MV-4-11 (cell line): ENCODE measurements at regions not wholly inside any gene's neighbourhood (a gene's known extent, or its start where the extent isn't known, plus 50 kb on each side); places are given as distances from the start of the nearest gene placed in this dataset.
"Not testable (repeated sequence)": the region's sequence is repeated elsewhere in the genome, so short reads cannot be mapped to it uniquely, and the experiment has no call there.

ENCODE experiments used
- DNase-seq: peaks from one replicate; lab custom pipeline; 2025; lab: John Stamatoyannopoulos, UW

- DNase-seq: no peak
Observed at GRCh38 chr1:173342736-173343135, 134.4 kb upstream of the PRDX6 start.

- no peak for DNase-seq
Observed at GRCh38 chr1:173344034-173344743, 132.9 kb upstream of the PRDX6 start.

GRCh38 chr1:173347282-173347818 lies 129.8 kb upstream of the PRDX6 start:
- no peak for DNase-seq

GRCh38 chr1:173352635-173353034 lies 124.5 kb upstream of the PRDX6 start:
- DNase-seq: not testable (repeated sequence)

- no peak for DNase-seq
Observed at GRCh38 chr1:173353350-173353749, 123.8 kb upstream of the PRDX6 start.

GRCh38 chr1:173354937-173355280 lies 122.2 kb upstream of the PRDX6 start:
- no peak for DNase-seq

- no peak for DNase-seq
Observed at GRCh38 chr1:173355281-173356031, 121.7 kb upstream of the PRDX6 start.

- DNase-seq: no peak
Observed at GRCh38 chr1:173356191-173356762, 120.9 kb upstream of the PRDX6 start.

- peak; percentile 61 for DNase-seq
Observed at GRCh38 chr1:173360487-173361063, 116.6 kb upstream of the PRDX6 start.

- no peak for DNase-seq
Observed at GRCh38 chr1:173362543-173362942, 114.6 kb upstream of the PRDX6 start.

- DNase-seq: no peak
Observed at GRCh38 chr1:173364827-173365226, 112.3 kb upstream of the PRDX6 start.

GRCh38 chr1:173365341-173365740 lies 111.8 kb upstream of the PRDX6 start:
- no peak for DNase-seq

GRCh38 chr1:173367136-173367535 lies 110.0 kb upstream of the PRDX6 start:
- no peak for DNase-seq

- DNase-seq: not testable (repeated sequence)
Observed at GRCh38 chr1:173370586-173370985, 106.5 kb upstream of the PRDX6 start.

- DNase-seq: not testable (repeated sequence)
Observed at GRCh38 chr1:173376065-173376464, 101.1 kb upstream of the PRDX6 start.

- no peak for DNase-seq
Observed at GRCh38 chr1:173377266-173377665, 99.9 kb upstream of the PRDX6 start.

GRCh38 chr1:173383351-173383750 lies 93.8 kb upstream of the PRDX6 start:
- no peak for DNase-seq

GRCh38 chr1:173388352-173388751 lies 88.8 kb upstream of the PRDX6 start:
- DNase-seq: no peak

- DNase-seq: no peak
Observed at GRCh38 chr1:173392895-173393658, 84.1 kb upstream of the PRDX6 start.

- DNase-seq: no peak
Observed at GRCh38 chr1:173393659-173394000, 83.5 kb upstream of the PRDX6 start.

- DNase-seq: not testable (repeated sequence)
Observed at GRCh38 chr1:173394813-173395212, 82.3 kb upstream of the PRDX6 start.

- no peak for DNase-seq
Observed at GRCh38 chr1:173395762-173396161, 81.4 kb upstream of the PRDX6 start.
